Activated T-helper 2 cell treated with anti-CD3 and anti-CD28 coated beads, Interferon-gamma antibody, Interleukin-2, Interleukin-4, amounts not matched to agents 10 μg/mL and 5 μg/mL and 100 μg/mL, durations not matched to agents 14 hours and 24 hours and 36 hours (primary cell): ENCODE measurements at regions not wholly inside any gene's neighbourhood (a gene's known extent, or its start where the extent isn't known, plus 50 kb on each side); places are given as distances from the start of the nearest gene placed in this dataset.

Experiments used
- DNase-seq: peaks from one replicate; pipeline ENCODE4 v3.0.0; 2021; ENCODE audit warnings: low spot score
- H3K27ac Mint-ChIP-seq: one replicate; pipeline ENCODE4 v1.8.0; 2021; ENCODE audit warnings: mixed read lengths
- H3K27me3 Mint-ChIP-seq: one replicate; pipeline ENCODE4 v1.8.0; 2021; ENCODE audit warnings: low read depth, mixed read lengths
- H3K36me3 Mint-ChIP-seq: one replicate; pipeline ENCODE4 v1.8.0; 2021; ENCODE audit warnings: low read depth, mixed read lengths
- H3K4me1 Mint-ChIP-seq: one replicate; pipeline ENCODE4 v1.8.0; 2021; ENCODE audit warnings: low read depth, mixed read lengths
- H3K4me3 Mint-ChIP-seq: one replicate; pipeline ENCODE4 v1.8.0; 2021; ENCODE audit warnings: low read depth, mild to moderate bottlenecking, moderate library complexity, mixed read lengths
- H3K9me3 Mint-ChIP-seq: one replicate; pipeline ENCODE4 v1.8.0; 2021; ENCODE audit warnings: mixed read lengths
- intact Hi-C: fragments of 100-400 bp; cut with micrococcal nuclease; formaldehyde crosslinking; loops from one replicate; pipeline ENCODE4 v1.15.1; 2023

DNA sequence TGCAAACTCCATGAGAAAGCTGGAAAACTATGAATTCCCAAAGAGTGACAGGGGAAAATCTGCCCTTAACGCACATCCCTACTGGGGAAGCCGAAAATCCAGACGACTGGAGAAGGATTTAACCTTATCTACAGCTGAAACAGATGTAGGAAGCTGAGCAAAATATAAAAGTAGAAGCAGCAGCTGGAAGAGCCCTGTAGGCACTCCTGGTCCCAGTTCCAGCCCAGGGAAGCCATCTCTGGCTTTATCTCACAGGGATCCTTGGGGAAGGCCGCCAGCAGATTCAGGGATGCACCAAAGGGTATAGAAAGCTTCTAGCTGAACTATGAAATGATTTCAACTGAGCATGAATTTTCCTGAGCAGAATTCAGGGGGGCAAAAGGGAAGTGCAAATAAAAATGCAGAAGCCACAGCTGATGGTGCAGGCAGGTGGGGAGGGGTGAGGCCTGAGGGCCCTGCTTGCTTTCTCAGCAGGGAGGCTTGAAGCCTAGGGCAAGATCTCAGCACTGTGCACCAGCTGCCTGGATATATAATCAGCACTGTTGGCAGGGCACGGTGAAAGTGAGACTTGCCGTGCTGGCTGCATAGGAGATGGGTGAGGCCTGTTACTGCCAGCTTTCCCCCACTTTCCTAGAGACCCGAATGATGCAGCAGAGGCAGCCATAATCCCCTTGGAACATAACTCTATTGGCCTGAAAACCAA is 2019.5 kb upstream of the NUDT12 start:
- intact Hi-C loops = no loop called here
- no peak for DNase-seq
- Mint-ChIP-seq H3K9me3 (peaks cover 75% of the 10 kb centered on the region), H3K27me3 (no peaks in the 10 kb centered on the region), H3K36me3 (no peaks in the 10 kb centered on the region), H3K27ac (no peak overlapping the region), H3K4me3 (no peak overlapping the region), H3K4me1 (no peaks in the 10 kb centered on the region)

DNA sequence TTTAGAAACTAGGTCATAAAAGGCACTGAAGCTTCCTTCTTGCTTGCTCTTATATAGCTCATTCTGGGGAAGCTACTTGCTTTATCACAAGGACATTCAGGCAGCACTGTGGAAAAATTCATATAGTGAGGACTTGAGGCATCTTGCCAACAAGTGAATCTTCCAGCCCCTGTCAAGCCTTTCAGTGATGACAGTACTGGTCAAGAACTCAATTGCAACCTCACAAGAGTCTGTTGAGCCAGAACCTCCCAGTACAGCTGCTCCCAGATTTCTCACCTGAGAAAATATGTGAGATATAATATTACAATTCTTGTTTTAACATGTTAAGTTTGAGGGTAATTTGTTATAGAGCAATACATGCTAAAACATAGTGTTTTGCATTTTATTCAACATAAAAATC is 2011.0 kb upstream of the NUDT12 start:
- H3K9me3 Mint-ChIP-seq = peaks cover 26% of the 10 kb centered on the region
- no peak for DNase-seq
- no peaks in the 10 kb centered on the region for H3K4me1 Mint-ChIP-seq
- no peak overlapping the region for H3K4me3 Mint-ChIP-seq
- intact Hi-C loops = no loop called here
- H3K36me3 Mint-ChIP-seq = no peaks in the 10 kb centered on the region
- H3K27ac Mint-ChIP-seq = no peak overlapping the region
- no peaks in the 10 kb centered on the region for H3K27me3 Mint-ChIP-seq

DNA sequence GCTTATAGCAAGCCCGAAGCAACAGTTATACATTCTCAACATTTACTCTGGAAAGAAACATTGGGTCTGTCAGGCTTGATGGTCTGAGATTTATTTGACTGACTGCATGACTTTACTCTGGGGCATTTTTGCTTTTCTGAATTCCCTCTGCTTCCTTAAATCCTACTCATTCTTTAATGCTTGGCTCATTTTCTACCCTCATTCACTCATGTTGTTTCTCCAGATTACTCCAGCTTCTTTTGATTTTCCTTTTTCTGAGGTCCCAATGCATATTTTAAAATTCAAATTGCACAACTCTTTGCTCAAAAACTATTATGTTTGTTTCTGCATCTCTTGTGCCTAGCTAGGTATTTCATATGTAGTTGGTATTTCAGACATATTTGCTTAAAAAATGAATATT is 2002.9 kb upstream of the NUDT12 start:
- H3K27me3 Mint-ChIP-seq = no peaks in the 10 kb centered on the region
- no peaks in the 10 kb centered on the region for H3K4me1 Mint-ChIP-seq
- no peaks in the 10 kb centered on the region for H3K36me3 Mint-ChIP-seq
- no peak for DNase-seq
- no peak overlapping the region for H3K4me3 Mint-ChIP-seq
- intact Hi-C loops = no loop called here
- H3K27ac Mint-ChIP-seq = no peak overlapping the region
- H3K9me3 Mint-ChIP-seq = peaks cover 33% of the 10 kb centered on the region

DNA sequence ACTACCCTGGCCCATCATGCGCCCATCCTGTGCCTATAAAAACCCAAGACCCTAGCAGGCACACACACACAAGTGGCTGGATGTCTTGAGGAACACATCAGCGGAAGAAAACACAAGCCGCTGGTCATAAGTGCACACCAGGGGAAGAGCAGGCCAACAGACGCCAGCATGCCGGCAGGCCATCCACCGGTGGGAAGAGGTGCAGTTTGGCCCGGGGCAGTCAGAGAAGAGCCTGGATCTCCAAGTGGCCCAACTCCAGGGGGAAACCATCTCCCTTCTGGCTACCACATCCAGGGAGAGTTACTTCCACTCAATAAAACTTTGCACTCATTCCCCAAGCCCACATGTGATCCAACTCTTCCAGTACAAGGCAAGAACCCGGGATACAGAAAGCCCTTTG is 2001.3 kb upstream of the NUDT12 start:
- peaks cover 30% of the 10 kb centered on the region for H3K9me3 Mint-ChIP-seq
- no peaks in the 10 kb centered on the region for H3K36me3 Mint-ChIP-seq
- no peak overlapping the region for H3K4me3 Mint-ChIP-seq
- intact Hi-C loops = no loop called here
- no peak for DNase-seq
- no peaks in the 10 kb centered on the region for H3K27me3 Mint-ChIP-seq
- H3K27ac Mint-ChIP-seq = no peak overlapping the region
- H3K4me1 Mint-ChIP-seq = no peaks in the 10 kb centered on the region

DNA sequence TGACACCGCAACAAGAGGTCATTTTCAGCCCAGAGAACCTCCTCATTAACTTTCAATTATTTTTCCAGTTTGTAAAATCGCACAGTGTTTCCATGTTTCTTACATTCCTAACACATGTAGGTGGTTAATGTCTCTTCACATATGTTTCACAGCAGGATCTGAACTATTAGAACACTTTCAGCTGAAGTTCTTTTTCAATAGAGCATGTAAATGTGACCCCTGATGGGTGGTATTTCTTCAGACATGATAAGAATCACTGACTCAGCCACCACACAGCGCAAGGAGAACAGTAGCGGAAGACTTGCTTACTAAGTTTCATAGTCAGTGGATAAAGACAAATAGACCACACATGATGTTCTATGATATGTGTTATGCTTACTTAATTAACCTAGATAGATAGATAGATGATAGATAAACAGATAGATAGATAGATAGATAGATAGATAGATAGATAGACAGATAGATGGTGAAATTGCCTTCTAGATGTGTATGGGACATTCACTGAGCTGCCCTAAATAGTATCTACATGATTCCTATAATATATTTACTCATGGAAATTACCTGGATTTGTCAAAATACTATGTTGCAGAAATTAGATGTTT is 1992.1 kb upstream of the NUDT12 start:
- no peaks in the 10 kb centered on the region for H3K4me1 Mint-ChIP-seq
- H3K4me3 Mint-ChIP-seq = no peak overlapping the region
- peaks cover 29% of the 10 kb centered on the region for H3K9me3 Mint-ChIP-seq
- intact Hi-C loops = no loop called here
- H3K27me3 Mint-ChIP-seq = no peaks in the 10 kb centered on the region
- no peak for DNase-seq
- no peak overlapping the region for H3K27ac Mint-ChIP-seq
- H3K36me3 Mint-ChIP-seq = no peaks in the 10 kb centered on the region

DNA sequence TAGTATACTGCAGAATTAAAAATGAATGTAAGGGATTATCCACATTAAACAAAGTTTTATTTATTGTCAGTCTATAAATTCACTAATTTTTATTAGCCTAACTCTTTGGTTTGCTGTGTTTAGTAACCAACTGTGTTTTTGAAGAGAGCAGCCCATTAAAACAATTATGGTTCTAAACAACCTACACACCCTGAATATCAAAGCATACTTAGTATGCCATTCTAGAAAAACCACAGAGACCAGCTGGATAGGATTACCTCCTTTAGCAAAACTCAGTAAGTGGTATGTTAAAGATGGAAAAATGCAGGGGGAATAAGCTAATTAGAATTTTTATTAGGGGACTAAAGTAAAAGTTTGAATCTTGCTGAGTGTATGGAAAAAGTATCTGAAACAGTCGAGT is 1981.7 kb upstream of the NUDT12 start:
- intact Hi-C loops = no loop called here
- Mint-ChIP-seq H3K4me1 (no peaks in the 10 kb centered on the region), H3K9me3 (peaks cover 20% of the 10 kb centered on the region), H3K4me3 (no peak overlapping the region), H3K27me3 (no peaks in the 10 kb centered on the region), H3K27ac (no peak overlapping the region), H3K36me3 (no peaks in the 10 kb centered on the region)
- DNase-seq = no peak

DNA sequence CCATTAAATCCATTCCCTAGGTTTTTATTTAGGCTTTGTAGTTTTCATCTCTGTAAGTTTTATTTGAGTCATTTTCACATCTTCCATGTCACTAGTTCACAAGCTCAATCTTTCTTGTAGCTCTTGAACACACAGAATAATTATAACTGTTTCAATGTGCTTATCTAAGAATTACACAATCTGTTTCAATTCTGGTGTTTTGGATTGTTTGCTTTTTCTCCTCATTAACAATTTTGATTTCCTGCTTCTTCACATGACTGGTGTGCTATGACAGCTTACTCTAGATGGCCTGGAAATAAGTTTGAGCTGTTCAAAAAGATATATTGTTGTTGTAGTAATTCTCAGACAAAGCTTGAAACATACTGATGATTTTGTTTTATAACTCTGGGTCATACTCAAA is 1974.1 kb upstream of the NUDT12 start:
- Mint-ChIP-seq H3K27me3 (no peaks in the 10 kb centered on the region), H3K4me1 (no peaks in the 10 kb centered on the region), H3K27ac (no peak overlapping the region), H3K4me3 (no peak overlapping the region), H3K36me3 (no peaks in the 10 kb centered on the region), H3K9me3 (peaks cover 7% of the 10 kb centered on the region)
- no peak for DNase-seq
- intact Hi-C loops = no loop called here

DNA sequence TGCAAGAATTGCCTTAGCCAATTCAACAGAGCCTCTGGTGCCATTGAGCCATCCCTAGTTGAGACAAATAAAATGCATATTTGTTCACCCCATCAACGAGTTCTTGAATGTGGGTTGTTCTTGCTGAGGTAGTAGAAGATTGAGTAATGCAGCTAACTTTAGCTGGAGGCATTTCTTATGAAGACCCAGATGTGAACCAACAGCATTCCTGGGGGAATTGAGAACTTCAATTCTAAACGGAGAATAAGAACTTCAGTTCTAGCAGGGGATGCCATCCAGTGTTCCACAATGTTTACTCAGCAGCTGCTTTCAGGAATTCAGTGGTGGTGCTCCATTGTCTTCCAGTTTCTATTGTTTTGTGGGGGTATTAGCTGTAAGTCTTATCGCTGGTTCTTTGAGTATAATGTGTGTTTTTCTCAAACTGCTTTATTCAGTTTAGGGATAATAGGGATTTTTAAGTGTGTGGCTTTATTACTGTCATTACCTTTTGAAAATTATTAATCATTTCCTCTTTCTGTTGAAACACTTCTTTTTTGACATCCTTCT is 1968.2 kb upstream of the NUDT12 start:
- intact Hi-C loops = no loop called here

DNA sequence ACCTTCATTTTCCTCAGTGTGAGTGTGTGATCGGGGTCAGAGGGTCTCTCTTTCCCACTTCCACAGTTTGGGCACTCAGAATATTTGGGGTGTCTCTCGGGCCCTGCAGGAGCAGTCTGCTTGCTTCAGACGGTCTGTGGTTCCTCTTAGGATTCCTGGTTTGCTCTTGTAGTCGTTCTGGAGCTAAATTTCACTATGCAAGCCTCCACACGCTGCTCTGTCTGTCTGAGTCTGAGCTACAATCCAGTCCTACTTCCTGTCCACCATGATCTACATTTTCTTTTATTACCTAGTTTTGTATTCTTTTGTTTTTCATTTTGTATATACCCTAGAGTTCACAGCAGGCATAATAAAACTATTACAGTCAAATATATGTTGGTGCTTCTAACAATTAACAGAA is 1967.3 kb upstream of the NUDT12 start:
- DNase-seq = no peak
- intact Hi-C loops = no loop called here
- Mint-ChIP-seq H3K4me3 (no peak overlapping the region), H3K36me3 (no peaks in the 10 kb centered on the region), H3K9me3 (peaks cover 52% of the 10 kb centered on the region), H3K4me1 (no peaks in the 10 kb centered on the region), H3K27me3 (no peaks in the 10 kb centered on the region), H3K27ac (no peak overlapping the region)

More for the DNA sequence above, 1968.2 kb upstream of the NUDT12 start:
- H3K9me3 Mint-ChIP-seq = peaks cover 46% of the 10 kb centered on the region
- DNase-seq = no peak
- no peak overlapping the region for H3K27ac Mint-ChIP-seq
- H3K36me3 Mint-ChIP-seq = no peaks in the 10 kb centered on the region
- H3K4me1 Mint-ChIP-seq = no peaks in the 10 kb centered on the region
- H3K27me3 Mint-ChIP-seq = no peaks in the 10 kb centered on the region
- H3K4me3 Mint-ChIP-seq = no peak overlapping the region

DNA sequence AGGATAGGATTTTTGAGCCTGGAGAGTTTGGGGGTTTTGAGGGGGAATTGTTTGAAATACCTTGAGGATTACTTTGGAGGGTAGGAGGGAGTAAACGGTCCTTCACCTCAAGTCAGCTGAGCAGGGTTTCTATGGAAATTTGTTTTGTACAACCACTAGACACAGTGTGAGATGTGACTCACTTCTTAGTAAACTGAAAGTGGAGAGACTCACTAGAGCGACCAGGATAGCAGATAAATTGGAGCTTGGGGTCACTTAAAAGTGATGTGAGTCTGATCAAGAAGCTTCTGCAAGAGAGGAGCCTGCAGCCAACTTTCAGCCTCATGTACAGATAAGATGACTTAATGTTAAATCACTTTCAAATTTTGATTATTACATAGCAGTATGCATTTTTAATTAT is 1945.9 kb upstream of the NUDT12 start:
- intact Hi-C loops = no loop called here
- H3K4me1 Mint-ChIP-seq = no peaks in the 10 kb centered on the region
- no peak overlapping the region for H3K27ac Mint-ChIP-seq
- no peak for DNase-seq
- no peaks in the 10 kb centered on the region for H3K36me3 Mint-ChIP-seq
- peaks cover 36% of the 10 kb centered on the region for H3K9me3 Mint-ChIP-seq
- no peak overlapping the region for H3K4me3 Mint-ChIP-seq
- no peaks in the 10 kb centered on the region for H3K27me3 Mint-ChIP-seq

DNA sequence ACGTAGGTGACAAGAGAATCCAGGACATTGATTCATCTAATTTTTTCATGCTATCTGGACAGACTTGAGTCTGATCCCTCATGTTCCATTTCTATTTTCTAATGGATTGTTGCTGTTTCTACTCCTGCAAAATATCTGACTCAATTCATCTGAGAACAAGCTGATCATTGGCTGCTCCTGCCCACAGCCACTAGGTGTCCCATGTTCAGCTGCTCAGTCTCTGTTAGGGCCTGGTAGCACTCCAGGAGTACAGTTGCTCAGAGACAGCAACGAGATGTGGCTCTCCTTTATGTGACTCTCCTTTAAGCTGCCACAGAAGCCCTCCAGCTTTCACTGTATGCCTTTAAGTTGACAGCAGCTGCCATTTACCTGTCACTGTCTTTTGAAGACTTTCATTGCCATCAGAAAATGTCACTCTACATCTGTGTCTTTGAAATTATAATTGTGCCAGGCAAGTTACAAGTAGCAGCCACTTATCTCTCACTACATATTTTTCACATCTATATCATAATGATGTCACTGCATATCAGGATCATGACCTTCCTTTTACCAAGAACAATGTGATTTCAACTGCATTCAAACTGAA is 1944.2 kb upstream of the NUDT12 start:
- Mint-ChIP-seq H3K9me3 (peaks cover 30% of the 10 kb centered on the region), H3K36me3 (no peaks in the 10 kb centered on the region), H3K27me3 (no peaks in the 10 kb centered on the region), H3K4me1 (no peaks in the 10 kb centered on the region), H3K4me3 (no peak overlapping the region), H3K27ac (no peak overlapping the region)
- no peak for DNase-seq
- intact Hi-C loops = no loop called here

DNA sequence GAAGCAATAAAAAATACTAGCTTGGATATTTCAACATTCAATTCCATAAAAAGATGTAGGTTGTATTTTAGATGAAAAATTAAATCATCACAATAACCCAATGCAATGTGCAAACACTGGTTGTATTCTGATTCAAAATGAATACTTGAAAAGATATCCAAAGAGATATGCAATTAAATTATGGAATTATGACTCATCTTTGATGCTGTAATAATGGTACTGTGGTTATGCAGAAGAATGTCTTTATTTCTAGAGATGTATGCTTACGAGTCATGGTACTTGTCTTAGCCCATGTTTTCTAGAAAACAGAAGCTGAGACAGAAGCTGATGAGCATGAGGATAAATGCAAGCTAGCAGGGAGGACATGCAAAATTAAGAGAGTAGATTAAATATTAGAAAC is 1941.4 kb upstream of the NUDT12 start:
- Mint-ChIP-seq H3K27me3 (no peaks in the 10 kb centered on the region), H3K36me3 (no peaks in the 10 kb centered on the region), H3K9me3 (peaks cover 18% of the 10 kb centered on the region), H3K4me1 (no peaks in the 10 kb centered on the region), H3K27ac (no peak overlapping the region), H3K4me3 (no peak overlapping the region)
- no peak for DNase-seq
- intact Hi-C loops = no loop called here

DNA sequence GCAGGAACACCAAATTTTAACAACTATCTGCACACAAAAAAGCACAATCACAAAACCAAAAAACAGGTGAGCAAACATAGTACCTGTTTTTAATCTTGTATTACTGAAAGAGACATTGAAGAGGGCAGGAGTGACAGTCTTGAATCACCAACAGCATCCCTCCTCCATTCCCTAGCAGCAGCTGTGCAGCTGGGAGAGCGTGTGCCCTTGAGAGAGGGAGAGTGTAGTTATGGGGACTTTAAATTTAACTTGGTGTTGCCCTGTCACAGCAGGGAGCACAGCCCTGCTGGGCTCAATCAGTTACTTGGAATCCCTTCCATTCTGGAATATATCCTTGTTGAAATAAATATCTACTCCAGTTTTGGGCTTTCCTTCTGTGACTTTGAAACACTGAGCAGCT is 1938.7 kb upstream of the NUDT12 start:
- H3K27ac Mint-ChIP-seq = no peak overlapping the region
- no peaks in the 10 kb centered on the region for H3K36me3 Mint-ChIP-seq
- H3K4me1 Mint-ChIP-seq = no peaks in the 10 kb centered on the region
- peaks cover 22% of the 10 kb centered on the region for H3K9me3 Mint-ChIP-seq
- intact Hi-C loops = no loop called here
- H3K4me3 Mint-ChIP-seq = no peak overlapping the region
- H3K27me3 Mint-ChIP-seq = no peaks in the 10 kb centered on the region
- no peak for DNase-seq
